Endothelial cell of umbilical vein (primary cell): ENCODE measurements at regions not wholly inside any gene's neighbourhood (a gene's known extent, or its start where the extent isn't known, plus 50 kb on each side); places are given as distances from the start of the nearest gene placed in this dataset.
"Not testable (repeated sequence)": the region's sequence is repeated elsewhere in the genome, so short reads cannot be mapped to it uniquely, and the experiment has no call there.

Experiments
- BruUV-seq: library from RNA; stranded (reverse); fragments of 400-500 nt; replicated peaks from 2 replicates; lab custom pipeline; 2021; lab: Mats Ljungman, UMichigan
- CTCF ChIA-PET: fragments of 300-600, 350-600 bp; sonication (Branson Sonifier 250); formaldehyde crosslinking; loops from one replicate; lab custom pipeline; 2021; ENCODE audit warnings: antibody characterized with exemption, inconsistent platforms; lab: Charles Lee
- POLR2A ChIA-PET: fragments of 300-600, 350-600 bp; sonication (Branson Sonifier 250); formaldehyde crosslinking; loops from one replicate; lab custom pipeline; 2021; ENCODE audit warnings: antibody characterized with exemption, inconsistent platforms; lab: Charles Lee
- DNase-seq: peaks from one replicate; pipeline ENCODE4 v3.0.0-alpha.2; 2011; ENCODE audit warnings: low read depth, low spot score
- FAIRE-seq: peaks from 2 replicates; lab custom pipeline; 2011; peaks lifted over from hg19 to GRCh38; lab: Jason Lieb, UNC
- H2AFZ ChIP-seq: 2 replicates; pipeline ENCODE4 v1.6.0; 2012; ENCODE audit warnings: low read depth, low read length, control low read depth, inconsistent platforms
- H3K27ac ChIP-seq: 2 replicates; pipeline ENCODE4 v1.5.1; 2011; ENCODE audit warnings: low read depth, mild to moderate bottlenecking, control low read depth, low read length, moderate library complexity; ENCODE audit not compliant: insufficient read depth
- H3K27me3 ChIP-seq, 2 experiments: 2 replicates each; pipeline versions ENCODE4 v1.6.0 to v1.6.1; 2011; ENCODE audit warnings: low read length in 2 of 2, mixed read lengths in 1 of 2; ENCODE audit not compliant: control insufficient read depth in 2 of 2, insufficient read depth in 2 of 2
- H3K36me3 ChIP-seq, 2 experiments: 2 replicates in 1 of 2; 3 replicates in 1 of 2; pipeline ENCODE4 v1.5.1; 2011; ENCODE audit warnings: low read length in 2 of 2, mild to moderate bottlenecking in 1 of 2, moderate library complexity in 1 of 2; ENCODE audit not compliant: control insufficient read depth in 2 of 2, insufficient read depth in 2 of 2; ENCODE audit errors: extremely low read depth in 1 of 2
- H3K4me1 ChIP-seq: 3 replicates; pipeline ENCODE4 v1.5.1; 2011; ENCODE audit warnings: mild to moderate bottlenecking, low read length; ENCODE audit not compliant: control insufficient read depth, insufficient read depth; ENCODE audit errors: extremely low read depth
- H3K4me2 ChIP-seq: 2 replicates; pipeline ENCODE4 v1.6.1; 2011; ENCODE audit warnings: low read length, control low read depth, mixed read lengths; ENCODE audit not compliant: insufficient read depth
- H3K4me3 ChIP-seq, 3 experiments: fragments of 200-600 bp in 1 of 3; sonication (generic), shearing (Covaris generic) in 1 of 3; replicated peaks in 1 of 3; 2 replicates each; pipeline ENCODE4 v1.5.1; 2011 to 2016; ENCODE audit warnings: control low read depth in 3 of 3, low read length in 3 of 3, mild to moderate bottlenecking in 2 of 3, inconsistent platforms in 1 of 3, low read depth in 1 of 3, moderate library complexity in 1 of 3; ENCODE audit not compliant: insufficient read depth in 1 of 3
- H3K79me2 ChIP-seq: 2 replicates; pipeline ENCODE4 v1.6.0; 2012; ENCODE audit warnings: low read length, inconsistent platforms; ENCODE audit not compliant: control insufficient read depth, insufficient read depth
- H3K9ac ChIP-seq: replicated peaks from 2 replicates; pipeline ENCODE3; 2011; ENCODE audit warnings: low read length, control low read depth; ENCODE audit not compliant: insufficient read depth; ENCODE audit errors: extremely low read depth
- H3K9me1 ChIP-seq: replicated peaks from 3 replicates; pipeline ENCODE4 v1.6.0; 2011; ENCODE audit warnings: mild to moderate bottlenecking, low read length; ENCODE audit not compliant: control insufficient read depth, insufficient read depth; ENCODE audit errors: extremely low read depth
- H3K9me3 ChIP-seq: replicated peaks from 2 replicates; pipeline ENCODE4 v1.5.1; 2012; ENCODE audit warnings: low read length, inconsistent platforms; ENCODE audit not compliant: control insufficient read depth, insufficient read depth
- H4K20me1 ChIP-seq: replicated peaks from 2 replicates; pipeline ENCODE3; 2011; ENCODE audit warnings: mild to moderate bottlenecking, low read length; ENCODE audit not compliant: control insufficient read depth, insufficient read depth; ENCODE audit errors: extremely low read depth
- EZH2 ChIP-seq: IDR thresholded peaks from 2 replicates; pipeline ENCODE4 v1.6.1; 2012; ENCODE audit warnings: borderline replicate concordance, low read depth, mild to moderate bottlenecking, moderate library complexity, low read length, inconsistent platforms; ENCODE audit not compliant: severe bottlenecking
- FOS ChIP-seq: IDR thresholded peaks from 2 replicates; pipeline ENCODE4 v1.6.1; 2011; ENCODE audit warnings: mild to moderate bottlenecking, low read length, moderate library complexity, borderline replicate concordance; ENCODE audit not compliant: insufficient read depth
- GATA2 ChIP-seq: IDR thresholded peaks from 2 replicates; pipeline ENCODE4 v1.7.0; 2011; ENCODE audit warnings: low read depth, mild to moderate bottlenecking, moderate library complexity, mixed read lengths, low read length; ENCODE audit not compliant: insufficient read length, insufficient read depth
- JUN ChIP-seq: IDR thresholded peaks from 2 replicates; pipeline ENCODE4 v1.6.1; 2011; ENCODE audit warnings: borderline replicate concordance, low read depth; ENCODE audit not compliant: insufficient read length, insufficient read depth
- MYC ChIP-seq: IDR thresholded peaks from one replicate; pipeline ENCODE4 v1.6.1; 2011; ENCODE audit warnings: mild to moderate bottlenecking, low read depth, low read length
- POLR2A ChIP-seq: IDR thresholded peaks from 2 replicates; pipeline ENCODE4 v1.6.1; 2012; ENCODE audit warnings: low read depth, mild to moderate bottlenecking, control low read depth, low read length
- POLR2AphosphoS5 ChIP-seq: IDR thresholded peaks from 2 replicates; pipeline ENCODE4 v1.6.1; 2012; ENCODE audit warnings: low read depth, mild to moderate bottlenecking, control low read depth, low read length, moderate library complexity; ENCODE audit not compliant: insufficient read depth
- dilution Hi-C: fragments of 300-500 bp; cut with MboI; formaldehyde crosslinking; loops from one replicate; pipeline ENCODE4 v1.15.0; 2019; ENCODE audit warnings: low sequenced_read_pairs; ENCODE audit not compliant: extremely low pct_ligation_motif_present
- intact Hi-C: fragments of 100-400 bp; cut with micrococcal nuclease; formaldehyde crosslinking; loops from one replicate; pipeline ENCODE4 v1.10.0; 2022
- TF ChIP-seq, protein P1 (sequence below): IDR thresholded peaks from 2 replicates; pipeline ENCODE4 v1.6.1; 2011; ENCODE audit not compliant: insufficient read depth, insufficient read length
- TF ChIP-seq, protein P2 (sequence below), 2 donors: IDR thresholded peaks; 1 replicate in 1 of 2; 2 replicates in 1 of 2; pipeline ENCODE4 v1.5.1; 2011; ENCODE audit warnings: low read length in 2 of 2, mild to moderate bottlenecking in 2 of 2, moderate library complexity in 2 of 2, control low read depth in 1 of 2, inconsistent platforms in 1 of 2, low read depth in 1 of 2; ENCODE audit not compliant: insufficient read depth in 1 of 2; ENCODE audit errors: extremely low read depth in 1 of 2

DNA sequence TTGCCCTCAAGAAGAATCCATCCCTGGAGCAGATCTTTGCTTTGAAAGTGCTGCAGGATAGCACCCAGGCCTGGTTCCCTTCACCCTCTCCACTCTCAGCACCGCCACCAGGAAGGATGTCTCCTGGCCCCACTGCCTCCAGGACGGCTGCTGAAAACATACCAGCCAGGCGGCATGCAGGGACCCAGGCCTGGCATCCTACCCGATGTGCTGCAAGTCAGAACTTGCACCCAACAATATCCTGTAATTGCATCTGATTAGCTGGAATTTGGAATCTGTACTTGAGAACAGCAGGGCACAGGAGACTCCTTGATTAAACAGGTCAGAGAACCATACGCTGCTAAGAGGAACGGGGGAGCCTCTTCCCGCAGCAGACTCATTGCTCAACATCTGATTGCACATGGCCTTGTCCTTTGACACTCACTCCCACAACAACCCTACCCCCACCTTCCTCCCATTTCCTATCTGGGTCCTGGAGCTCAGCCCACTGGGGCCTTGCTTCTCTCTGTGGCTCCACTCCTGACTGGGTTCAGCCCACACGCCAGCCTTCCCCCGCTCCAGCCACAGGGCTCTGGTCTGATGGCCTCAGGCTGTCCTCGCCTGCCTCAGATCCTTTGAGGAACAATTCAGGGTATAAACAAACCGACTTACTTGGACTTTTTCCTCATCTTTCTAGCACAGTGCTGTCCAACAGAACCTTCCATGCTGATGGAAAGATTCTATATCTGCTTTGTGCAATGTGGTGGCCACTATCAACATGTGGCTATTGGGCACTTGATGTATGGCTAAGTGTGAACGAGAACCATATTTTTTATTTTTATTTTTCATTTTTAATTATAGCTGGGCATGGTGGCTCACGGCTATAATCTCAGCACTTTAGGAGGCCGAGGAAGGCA is 78.0 kb downstream of the FGD2 start:
- POLR2A ChIA-PET: no interaction called here
- peak overlapping the region; percentile 24 for H2AFZ ChIP-seq
- no TSS peak for BruUV-seq

DNA sequence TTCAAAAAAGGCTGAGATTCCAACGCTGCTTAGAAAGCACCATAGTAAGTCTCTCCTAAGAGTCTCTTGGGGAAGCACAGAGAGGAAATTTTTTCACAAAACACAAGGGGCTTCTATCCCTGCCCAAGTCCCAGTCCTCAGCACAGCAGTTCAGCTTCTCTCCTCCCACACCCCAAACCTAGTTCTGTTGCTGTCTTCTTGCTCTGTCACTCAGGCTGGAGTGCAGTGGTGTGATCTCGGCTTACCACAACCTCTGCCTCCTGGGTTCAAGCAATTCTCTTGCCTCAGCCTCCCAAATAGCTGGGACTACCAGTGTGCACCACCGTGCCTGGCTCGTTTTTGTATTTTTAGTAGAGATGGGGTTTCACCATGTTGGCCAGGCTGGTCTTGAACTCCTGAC is 79.2 kb downstream of the FGD2 start:
- DNase-seq, H3K9me1 ChIP-seq, POLR2A ChIA-PET, H3K27me3 ChIP-seq, H3K4me2 ChIP-seq, intact Hi-C loops, H3K27ac ChIP-seq, H3K9me3 ChIP-seq, H4K20me1 ChIP-seq, H3K79me2 ChIP-seq, BruUV-seq, H2AFZ ChIP-seq, H3K4me3 ChIP-seq, H3K9ac ChIP-seq, H3K36me3 ChIP-seq, dilution Hi-C loops, FAIRE-seq, H3K4me1 ChIP-seq: not testable (repeated sequence)
- CTCF ChIA-PET: interaction anchor here (1.0 to 1.4 kb wide), 2 partner anchors 33 to 85 kb away, joined by 3 read pairs; partner anchors contain the start of gene PIM1

More for the DNA sequence above, 78.0 kb downstream of the FGD2 start:
- Histone ChIP-seq H4K20me1 (no peaks in the 10 kb centered on the region), H3K4me2 (no peak overlapping the region), H3K4me3 (no peak overlapping the region), H3K4me1 (no peaks in the 10 kb centered on the region), H3K9ac (no peak overlapping the region), H3K36me3 (no peaks in the 10 kb centered on the region), H3K79me2 (no peaks in the 10 kb centered on the region), H3K27ac (no peak overlapping the region), H3K9me3 (no peaks in the 10 kb centered on the region), H3K9me1 (no peaks in the 10 kb centered on the region), H3K27me3 (peaks cover 9 to 12% of the 10 kb centered on the region in 2 experiments)
- dilution Hi-C loops: no loop called here
- FAIRE-seq (peak; percentile 44), DNase-seq (peak; percentile 16)
- no peak for TF ChIP-seq EZH2
- TF ChIP-seq GATA2: no peak
- TF ChIP-seq, protein P1, sequence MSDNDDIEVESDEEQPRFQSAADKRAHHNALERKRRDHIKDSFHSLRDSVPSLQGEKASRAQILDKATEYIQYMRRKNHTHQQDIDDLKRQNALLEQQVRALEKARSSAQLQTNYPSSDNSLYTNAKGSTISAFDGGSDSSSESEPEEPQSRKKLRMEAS: no peak
- TF ChIP-seq, protein P2, sequence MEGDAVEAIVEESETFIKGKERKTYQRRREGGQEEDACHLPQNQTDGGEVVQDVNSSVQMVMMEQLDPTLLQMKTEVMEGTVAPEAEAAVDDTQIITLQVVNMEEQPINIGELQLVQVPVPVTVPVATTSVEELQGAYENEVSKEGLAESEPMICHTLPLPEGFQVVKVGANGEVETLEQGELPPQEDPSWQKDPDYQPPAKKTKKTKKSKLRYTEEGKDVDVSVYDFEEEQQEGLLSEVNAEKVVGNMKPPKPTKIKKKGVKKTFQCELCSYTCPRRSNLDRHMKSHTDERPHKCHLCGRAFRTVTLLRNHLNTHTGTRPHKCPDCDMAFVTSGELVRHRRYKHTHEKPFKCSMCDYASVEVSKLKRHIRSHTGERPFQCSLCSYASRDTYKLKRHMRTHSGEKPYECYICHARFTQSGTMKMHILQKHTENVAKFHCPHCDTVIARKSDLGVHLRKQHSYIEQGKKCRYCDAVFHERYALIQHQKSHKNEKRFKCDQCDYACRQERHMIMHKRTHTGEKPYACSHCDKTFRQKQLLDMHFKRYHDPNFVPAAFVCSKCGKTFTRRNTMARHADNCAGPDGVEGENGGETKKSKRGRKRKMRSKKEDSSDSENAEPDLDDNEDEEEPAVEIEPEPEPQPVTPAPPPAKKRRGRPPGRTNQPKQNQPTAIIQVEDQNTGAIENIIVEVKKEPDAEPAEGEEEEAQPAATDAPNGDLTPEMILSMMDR (IDR thresholded peaks at IDR 0.05; ENCODE audit: extremely low read depth in 1 of 2, insufficient read depth in 1 of 2, low read depth in 1 of 2, low read length in 2 of 2): no peak
- TF ChIP-seq JUN: no peak
- no peak for TF ChIP-seq POLR2AphosphoS5
- TF ChIP-seq POLR2A: no peak
- no peak for TF ChIP-seq FOS
- no peak for TF ChIP-seq MYC
- intact Hi-C loops: no loop called here
- CTCF ChIA-PET: interaction anchor here (0.9 to 1.5 kb wide), 4 partner anchors 13 to 86 kb away, joined by 3 to 4 read pairs (median 3); partner anchors contain the start of gene PIM1
